GM23338 (cell line): ENCODE measurements at regions not wholly inside any gene's neighbourhood (a gene's known extent, or its start where the extent isn't known, plus 50 kb on each side); places are given as distances from the start of the nearest gene placed in this dataset.
"Not testable (repeated sequence)": the region's sequence is repeated elsewhere in the genome, so short reads cannot be mapped to it uniquely, and the experiment has no call there.

Experiments
- ATAC-seq: fragments of 200-7000 bp; cut with Tn5 transposase; 3 replicates; pipeline ENCODE4 v1.9.1; 2020
- DNase-seq: peaks from one replicate; pipeline ENCODE4 v3.0.0-alpha.2; 2015; ENCODE audit warnings: low spot score
- H2AFZ ChIP-seq: fragments of 200-600 bp; sonication (generic); 2 replicates; pipeline ENCODE4 v1.8.0; 2016; ENCODE audit warnings: antibody characterized with exemption, mild to moderate bottlenecking, moderate library complexity
- H3F3A ChIP-seq: fragments of 200-600 bp; sonication (generic); replicated peaks from 2 replicates; pipeline ENCODE4 v1.8.0; 2017; ENCODE audit warnings: antibody characterized with exemption, mixed run types, low read depth
- H3K27ac ChIP-seq: fragments of 200-600 bp; sonication (generic); 2 replicates; pipeline ENCODE4 v1.6.1; 2016; ENCODE audit warnings: low read depth
- H3K27me3 ChIP-seq: fragments of 200-600 bp; sonication (generic); 2 replicates; pipeline ENCODE4 v1.8.0; 2016; ENCODE audit warnings: mild to moderate bottlenecking, mixed run types, moderate library complexity; ENCODE audit not compliant: insufficient read depth
- H3K36me3 ChIP-seq: fragments of 200-600 bp; sonication (generic); 2 replicates; pipeline ENCODE4 v1.8.0; 2016; ENCODE audit warnings: mild to moderate bottlenecking; ENCODE audit not compliant: insufficient read depth
- H3K4me1 ChIP-seq: fragments of 200-600 bp; sonication (generic); 2 replicates; pipeline ENCODE4 v1.8.0; 2016; ENCODE audit warnings: mild to moderate bottlenecking, moderate library complexity; ENCODE audit not compliant: insufficient read depth
- H3K4me2 ChIP-seq: fragments of 200-600 bp; sonication (generic); 2 replicates; pipeline ENCODE4 v1.7.1; 2017; ENCODE audit warnings: mixed run types
- H3K4me3 ChIP-seq: fragments of 200-600 bp; sonication (generic); 2 replicates; pipeline ENCODE4 v1.6.1; 2016; ENCODE audit warnings: mixed run types
- H3K79me2 ChIP-seq: fragments of 200-600 bp; sonication (generic); replicated peaks from 2 replicates; pipeline ENCODE4 v1.8.0; 2017; ENCODE audit warnings: mild to moderate bottlenecking; ENCODE audit not compliant: insufficient read depth
- H3K9me2 ChIP-seq: fragments of 200-600 bp; sonication (generic); 2 replicates; pipeline ENCODE4 v1.8.0; 2017; ENCODE audit not compliant: insufficient read depth
- H4K20me1 ChIP-seq: fragments of 200-600 bp; sonication (generic); replicated peaks from 2 replicates; pipeline ENCODE4 v1.8.0; 2017; ENCODE audit warnings: mild to moderate bottlenecking; ENCODE audit not compliant: insufficient read depth
- H3K27ac Mint-ChIP-seq: 2 replicates; pipeline ENCODE4 v1.8.0; 2020; ENCODE audit warnings: inconsistent platforms, mild to moderate bottlenecking, moderate library complexity, mixed read lengths
- H3K27me3 Mint-ChIP-seq: 3 replicates; pipeline ENCODE4 v1.8.0; 2022; ENCODE audit warnings: low read depth, mild to moderate bottlenecking, moderate library complexity, mixed read lengths, inconsistent platforms; ENCODE audit not compliant: insufficient read depth, poor library complexity
- H3K36me3 Mint-ChIP-seq: 3 replicates; pipeline ENCODE4 v1.8.0; 2021; ENCODE audit warnings: low read depth, mild to moderate bottlenecking, inconsistent platforms, moderate library complexity, mixed read lengths
- H3K4me1 Mint-ChIP-seq: 3 replicates; pipeline ENCODE4 v1.8.0; 2020; ENCODE audit warnings: mild to moderate bottlenecking, inconsistent platforms, mixed read lengths
- H3K4me3 Mint-ChIP-seq: 3 replicates; pipeline ENCODE4 v1.8.0; 2021; ENCODE audit warnings: moderate library complexity, mild to moderate bottlenecking, inconsistent platforms, mixed read lengths
- H3K9me3 Mint-ChIP-seq: 3 replicates; pipeline ENCODE4 v1.8.0; 2020; ENCODE audit warnings: moderate library complexity, mild to moderate bottlenecking, inconsistent platforms, mixed read lengths
- CREB1 ChIP-seq: fragments of 250-450 bp; sonication (Bioruptor Pico); IDR thresholded peaks from 2 replicates; pipeline ENCODE4 v1.5.0; 2020; ENCODE audit warnings: low read depth, mild to moderate bottlenecking, moderate library complexity
- CTCF ChIP-seq, 2 experiments: fragments of 200-600 bp in 1 of 2; sonication (generic) in 1 of 2; conservative IDR thresholded peaks; 2 replicates each; pipeline versions ENCODE4 v1.5.1 to v1.6.1; 2016 to 2017; ENCODE audit warnings: antibody characterized with exemption in 2 of 2, low read depth in 2 of 2, mild to moderate bottlenecking in 2 of 2, moderate library complexity in 1 of 2
- ETS1 ChIP-seq: IDR thresholded peaks from 2 replicates; pipeline ENCODE4 v1.6.1; 2016; ENCODE audit warnings: antibody characterized with exemption
- EZH2phosphoT487 ChIP-seq: fragments of 200-600 bp; sonication (generic); IDR thresholded peaks from one replicate; pipeline ENCODE4 v1.8.1; 2018; ENCODE audit warnings: antibody characterized with exemption; ENCODE audit not compliant: unreplicated experiment
- JUNB ChIP-seq: IDR thresholded peaks from one replicate; pipeline ENCODE4 v1.6.1; 2016; ENCODE audit warnings: antibody characterized with exemption; ENCODE audit not compliant: unreplicated experiment
- NANOG ChIP-seq: IDR thresholded peaks from 2 replicates; pipeline ENCODE4 v1.6.1; 2016; ENCODE audit warnings: antibody characterized with exemption, borderline replicate concordance
- POLR2AphosphoS5 ChIP-seq: IDR thresholded peaks from 2 replicates; pipeline ENCODE4 v1.6.1; 2016; ENCODE audit warnings: antibody characterized with exemption, low read depth
- REST ChIP-seq: IDR thresholded peaks from one replicate; pipeline ENCODE4 v1.6.1; 2018; ENCODE audit warnings: antibody characterized with exemption; ENCODE audit not compliant: unreplicated experiment
- ZNF114 ChIP-seq: fragments of 250-450 bp; sonication (Bioruptor Pico); IDR thresholded peaks from 2 replicates; pipeline ENCODE4 v1.5.0; 2020; ENCODE audit warnings: mild to moderate bottlenecking, moderate library complexity
- ZNF462 ChIP-seq: fragments of 250-450 bp; sonication (Bioruptor Pico); IDR thresholded peaks from 2 replicates; pipeline ENCODE4 v1.5.0; 2020; ENCODE audit warnings: mild to moderate bottlenecking, moderate library complexity

- not testable (repeated sequence) for H3F3A ChIP-seq, H3K4me1 Mint-ChIP-seq, DNase-seq, H3K27me3 Mint-ChIP-seq, H3K27me3 ChIP-seq, H3K36me3 Mint-ChIP-seq, H3K36me3 ChIP-seq, H3K79me2 ChIP-seq, H3K27ac ChIP-seq, H3K27ac Mint-ChIP-seq, H3K4me3 Mint-ChIP-seq, H2AFZ ChIP-seq, H3K9me2 ChIP-seq, ATAC-seq, H3K4me2 ChIP-seq, H4K20me1 ChIP-seq, H3K4me3 ChIP-seq, H3K4me1 ChIP-seq
- peaks cover 28% of the 10 kb centered on the region; the same call in 2 of the 3 replicates for H3K9me3 Mint-ChIP-seq
Measured at GRCh38 chr15:56791521-56791920, 58.2 kb upstream of the ZNF280D start.

GRCh38 chr15:56788359-56788758 is 55.0 kb upstream of the ZNF280D start:
- Histone ChIP-seq H3K4me2 (no peak overlapping the region), H3K27me3 (no peaks in the 10 kb centered on the region), H3K27ac (no peak overlapping the region), H3K4me1 (no peaks in the 10 kb centered on the region; the same call in 1 of the 2 replicates), H4K20me1 (no peaks in the 10 kb centered on the region), H3K4me3 (no peak overlapping the region), H2AFZ (no peak overlapping the region), H3F3A (no peaks in the 10 kb centered on the region), H3K9me2 (peaks cover 12% of the 10 kb centered on the region; the same call in 1 of the 2 replicates), H3K36me3 (no peaks in the 10 kb centered on the region), H3K79me2 (no peaks in the 10 kb centered on the region)
- no peak for DNase-seq
- peaks cover 6% of the 10 kb centered on the region; the same call in 2 of the 3 replicates for H3K4me1 Mint-ChIP-seq
- no peak for ATAC-seq
- peaks cover 28% of the 10 kb centered on the region; the same call in 2 of the 3 replicates for H3K9me3 Mint-ChIP-seq
- H3K27me3 Mint-ChIP-seq, result no peaks in the 10 kb centered on the region
- H3K4me3 Mint-ChIP-seq, result no peak overlapping the region
- no peak overlapping the region for H3K27ac Mint-ChIP-seq
- no peaks in the 10 kb centered on the region; the same call in 2 of the 3 replicates for H3K36me3 Mint-ChIP-seq
- TF ChIP-seq JUNB, result no peak
- no peak for TF ChIP-seq EZH2phosphoT487
- no peak for TF ChIP-seq ETS1
- TF ChIP-seq CTCF (conservative IDR thresholded peaks at IDR 0.05; ENCODE audit: low read depth in 2 of 2), result no peak
- no peak for TF ChIP-seq ZNF114
- TF ChIP-seq NANOG, result no peak
- no peak for TF ChIP-seq CREB1 (CRISPR knock-in tag)
- no peak for TF ChIP-seq ZNF462
- no peak for TF ChIP-seq POLR2AphosphoS5
- no peak for TF ChIP-seq REST
